Epithelial cell of proximal tubule (primary cell): ENCODE measurements at regions not wholly inside any gene's neighbourhood (a gene's known extent, or its start where the extent isn't known, plus 50 kb on each side); places are given as distances from the start of the nearest gene placed in this dataset.
A peak's percentile ranks its signal among the peaks of the same experiment; 100 is the strongest.
"Not testable (repeated sequence)": the region's sequence is repeated elsewhere in the genome, so short reads cannot be mapped to it uniquely, and the experiment has no call there.

ENCODE experiments used
- DNase-seq: peaks from one replicate; pipeline ENCODE4 v3.0.0-alpha.2; 2011; ENCODE audit warnings: low read depth
- H3K4me3 ChIP-seq: 2 replicates; pipeline ENCODE4 v1.5.1; 2011; ENCODE audit warnings: low read depth, mild to moderate bottlenecking, low read length
- CTCF ChIP-seq: conservative IDR thresholded peaks from 2 replicates; pipeline ENCODE4 v1.5.1; 2012; ENCODE audit warnings: low read depth, mild to moderate bottlenecking, low read length

GRCh38 chr9:84513979-84514378, 155.6 kb upstream of the NTRK2 start:
- DNase-seq = peak; percentile 85
- no peak overlapping the region for H3K4me3 ChIP-seq
- TF ChIP-seq CTCF = no peak

- TF ChIP-seq CTCF = no peak
- no peak overlapping the region for H3K4me3 ChIP-seq
- no peak for DNase-seq
These were observed 155.1 kb upstream of the NTRK2 start for GRCh38 chr9:84514421-84514820.

- no peak overlapping the region for H3K4me3 ChIP-seq
- TF ChIP-seq CTCF = no peak
- no peak for DNase-seq
These were observed 152.5 kb upstream of the NTRK2 start for GRCh38 chr9:84517026-84517425.

- H3K4me3 ChIP-seq = no peak overlapping the region
- DNase-seq = no peak
- no peak for TF ChIP-seq CTCF
These were observed 150.1 kb upstream of the NTRK2 start for GRCh38 chr9:84519413-84519812.

GRCh38 chr9:84521208-84521607, 148.3 kb upstream of the NTRK2 start:
- TF ChIP-seq CTCF = no peak
- no peak overlapping the region for H3K4me3 ChIP-seq
- no peak for DNase-seq

GRCh38 chr9:84526211-84526610, 143.3 kb upstream of the NTRK2 start:
- not testable (repeated sequence) for H3K4me3 ChIP-seq, DNase-seq

- DNase-seq, H3K4me3 ChIP-seq: not testable (repeated sequence)
These were observed 142.3 kb upstream of the NTRK2 start for GRCh38 chr9:84527060-84527720.

- not testable (repeated sequence) for H3K4me3 ChIP-seq, DNase-seq
These were observed 133.6 kb upstream of the NTRK2 start for GRCh38 chr9:84535973-84536372.

GRCh38 chr9:84538879-84539278, 130.7 kb upstream of the NTRK2 start:
- H3K4me3 ChIP-seq = no peak overlapping the region
- no peak for TF ChIP-seq CTCF
- DNase-seq = no peak
